ENCODE measurements at regions not wholly inside any gene's neighbourhood (a gene's known extent, or its start where the extent isn't known, plus 50 kb on each side); places are given as distances from the start of the nearest gene placed in this dataset.

DNA sequence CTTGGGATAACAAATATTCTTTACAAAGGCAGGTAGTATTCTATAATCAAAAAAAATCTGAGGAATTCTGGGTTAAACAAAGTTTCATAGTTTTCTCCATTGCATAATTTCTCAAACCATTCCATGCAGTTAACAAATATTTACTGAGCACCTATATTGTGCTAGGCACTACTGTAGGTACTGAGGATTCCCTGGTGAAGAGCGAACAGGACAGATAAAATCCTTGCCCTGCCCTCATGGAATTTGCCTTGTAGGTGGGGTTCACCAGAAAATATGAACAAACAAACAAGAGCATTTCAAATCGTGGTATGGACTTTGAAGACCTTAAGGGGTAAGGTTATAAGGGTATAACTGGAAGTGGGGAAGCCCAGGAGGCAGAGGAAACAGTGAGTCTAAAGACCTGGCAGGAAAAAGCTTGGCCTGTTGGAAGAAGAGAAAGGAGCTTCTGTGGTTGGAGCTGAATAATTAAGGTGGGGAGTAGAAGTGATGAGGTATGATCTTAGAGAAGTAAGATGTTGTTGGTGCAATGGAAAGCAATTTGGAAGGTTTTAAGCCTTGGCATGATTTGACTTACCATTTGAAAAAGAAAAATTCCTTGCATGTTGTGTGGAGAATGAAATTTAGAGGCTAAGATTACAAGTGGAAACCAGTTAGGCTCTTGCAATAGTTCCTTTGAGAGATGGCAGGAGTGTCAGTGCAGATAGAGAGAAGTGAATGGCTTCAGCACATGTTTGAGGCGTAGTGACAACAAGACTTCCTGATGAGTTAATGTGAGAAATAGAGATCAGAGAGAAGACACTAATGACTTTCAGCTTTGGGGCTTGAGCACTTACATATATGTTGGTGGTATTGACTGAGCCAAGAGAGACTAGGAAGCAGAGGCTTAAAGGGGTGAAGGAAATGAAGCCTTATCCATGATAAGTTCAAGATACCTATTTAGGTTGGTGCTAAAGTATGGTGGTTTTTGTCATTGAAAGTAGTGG is 55.7 kb upstream of the PICALM start:
- Mint-ChIP-seq H3K27ac (peak overlapping the region; percentile 55), H3K27me3 (peaks cover 6% of the 10 kb centered on the region)

GRCh38 chr11:86122773-86123172 is 53.9 kb upstream of the PICALM start:
- Mint-ChIP-seq H3K27me3 (peaks cover 6% of the 10 kb centered on the region), H3K4me1 (peaks cover 22% of the 10 kb centered on the region), H3K9me3 (no peaks in the 10 kb centered on the region), H3K36me3 (peaks cover 1% of the 10 kb centered on the region), H3K4me3 (no peak overlapping the region), H3K27ac (no peak overlapping the region)
- no peak for DNase-seq

More for the DNA sequence above, 55.7 kb upstream of the PICALM start:
- no peak overlapping the region for H3K4me3 Mint-ChIP-seq
- H3K9me3 Mint-ChIP-seq = no peaks in the 10 kb centered on the region
- DNase-seq = no peak
- H3K36me3 Mint-ChIP-seq = peaks cover 1% of the 10 kb centered on the region
- H3K4me1 Mint-ChIP-seq = peaks cover 20% of the 10 kb centered on the region

DNA sequence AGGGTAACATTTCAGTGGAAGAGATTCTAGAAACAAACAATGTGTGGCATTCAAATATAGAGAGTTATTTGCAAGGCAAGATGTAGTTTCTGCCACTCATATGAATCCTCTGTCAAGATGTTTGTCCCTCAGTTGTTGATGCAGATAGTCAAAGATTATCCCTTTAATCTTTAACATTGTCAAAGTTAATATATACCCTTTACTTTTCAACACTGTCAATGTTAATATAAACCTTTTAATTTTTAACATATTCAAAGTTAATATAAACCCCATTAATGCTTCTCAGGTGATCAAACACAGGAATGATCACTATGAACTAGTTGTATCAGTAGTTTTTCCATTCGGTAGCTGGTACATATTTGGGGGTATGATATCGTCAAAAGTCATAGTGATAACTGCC is 51.9 kb upstream of the PICALM start:
- Mint-ChIP-seq H3K4me3 (no peak overlapping the region), H3K4me1 (peaks cover 41% of the 10 kb centered on the region), H3K27me3 (peaks cover 6% of the 10 kb centered on the region), H3K36me3 (peaks cover 1% of the 10 kb centered on the region), H3K27ac (no peak overlapping the region), H3K9me3 (no peaks in the 10 kb centered on the region)
- DNase-seq = no peak

- no peak overlapping the region for H3K4me3 Mint-ChIP-seq
- H3K9me3 Mint-ChIP-seq = no peaks in the 10 kb centered on the region
- peaks cover 1% of the 10 kb centered on the region for H3K36me3 Mint-ChIP-seq
- H3K27me3 Mint-ChIP-seq = peaks cover 6% of the 10 kb centered on the region
- H3K4me1 Mint-ChIP-seq = peaks cover 39% of the 10 kb centered on the region
- DNase-seq = no peak
- H3K27ac Mint-ChIP-seq = no peak overlapping the region
These were observed 51.0 kb upstream of the PICALM start for GRCh38 chr11:86119906-86120305.

DNA sequence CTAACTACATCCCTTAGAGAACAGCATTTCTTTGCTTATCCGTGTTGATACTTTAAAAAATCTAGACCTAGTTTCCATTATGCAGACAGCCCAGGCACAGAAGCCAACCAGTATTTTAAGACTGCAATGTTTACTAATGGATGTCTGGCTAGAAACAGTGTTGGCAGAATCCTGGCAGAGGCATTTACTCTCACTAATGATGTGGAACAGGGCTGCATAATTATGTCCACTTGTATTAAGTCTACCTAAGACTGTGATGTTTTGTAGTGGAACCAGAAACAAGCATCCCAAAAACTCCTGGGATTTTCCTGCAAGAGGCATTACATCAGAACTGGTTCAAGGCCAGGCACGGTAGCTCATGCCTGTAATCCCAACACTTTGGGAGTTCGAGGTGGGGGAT is 50.2 kb upstream of the PICALM start:
- no peaks in the 10 kb centered on the region for H3K9me3 Mint-ChIP-seq
- peaks cover 1% of the 10 kb centered on the region for H3K36me3 Mint-ChIP-seq
- no peak overlapping the region for H3K4me3 Mint-ChIP-seq
- H3K27ac Mint-ChIP-seq = no peak overlapping the region
- H3K27me3 Mint-ChIP-seq = peaks cover 6% of the 10 kb centered on the region
- H3K4me1 Mint-ChIP-seq = peaks cover 31% of the 10 kb centered on the region
- no peak for DNase-seq

Measured in activated naive CD8-positive, alpha-beta T cell treated with anti-CD3 and anti-CD28 coated beads for 36 hours (primary cell).